ENCODE measurements at regions not wholly inside any gene's neighbourhood (a gene's known extent, or its start where the extent isn't known, plus 50 kb on each side); places are given as distances from the start of the nearest gene placed in this dataset.

DNA sequence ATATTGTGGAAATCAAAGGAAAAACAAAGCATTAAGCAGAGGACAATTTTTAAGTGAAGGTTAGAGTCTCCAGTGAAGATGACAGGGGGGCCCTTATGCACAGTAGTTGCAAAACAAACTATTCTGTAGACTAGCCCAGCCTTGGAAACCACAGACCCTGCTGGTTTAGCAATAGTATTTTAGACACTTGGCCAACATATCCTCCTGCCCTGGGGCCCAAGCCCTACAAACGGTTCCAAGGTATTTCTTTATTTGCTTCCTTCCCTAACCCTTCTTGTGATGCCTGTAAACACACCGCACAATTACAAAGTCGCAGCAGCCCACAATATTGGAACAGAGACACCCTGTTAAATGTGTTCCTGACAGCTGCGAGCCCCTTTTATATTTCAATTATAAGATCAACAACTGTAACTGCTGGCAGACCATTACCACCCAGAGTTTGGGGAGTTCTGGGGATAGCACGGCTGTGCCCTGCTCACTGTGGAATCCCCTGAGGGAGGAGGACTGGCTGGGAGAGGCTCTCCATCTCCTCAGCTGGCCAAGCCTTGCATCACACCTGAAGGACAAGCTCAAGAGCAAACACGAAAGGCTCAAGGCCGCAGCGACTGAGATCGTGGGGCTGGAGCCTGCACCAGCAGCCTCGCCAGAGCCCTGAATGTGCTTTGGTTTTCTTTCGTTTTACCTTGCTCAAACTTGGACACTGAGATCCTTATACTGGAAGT is 282.2 kb upstream of the ATP5MC3 start:
- no peak for DNase-seq (ENCODE audit: low spot score)

- no peak for DNase-seq (ENCODE audit: low spot score)
These were observed 281.7 kb upstream of the ATP5MC3 start for GRCh38 chr2:175463169-175463568.

DNA sequence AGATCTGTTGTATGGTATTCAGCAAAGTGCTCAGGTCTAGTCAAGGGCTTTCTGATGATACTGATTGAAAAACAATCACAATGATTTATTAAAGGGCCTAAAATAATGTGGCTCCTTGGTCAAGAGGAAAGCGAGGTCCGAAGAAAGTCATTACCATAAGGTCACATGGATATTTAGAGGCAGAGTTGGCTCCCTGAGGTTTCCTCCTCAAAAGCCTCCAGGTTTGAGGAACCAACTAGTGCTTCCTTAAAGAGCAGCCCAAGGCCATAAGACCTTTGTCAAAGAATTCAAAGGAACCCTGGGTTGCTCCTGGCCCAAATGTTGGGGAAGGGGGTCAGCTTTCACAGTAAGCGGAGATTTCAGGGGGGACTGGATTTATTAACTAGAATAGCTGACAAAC is 280.7 kb upstream of the ATP5MC3 start:
- no peak for DNase-seq (ENCODE audit: low spot score)

- DNase-seq (ENCODE audit: low spot score): no peak
These were observed 280.3 kb upstream of the ATP5MC3 start for GRCh38 chr2:175461839-175462238.

GRCh38 chr2:175457895-175458448 is 276.5 kb upstream of the ATP5MC3 start:
- DNase-seq (ENCODE audit: low spot score): no peak

DNA sequence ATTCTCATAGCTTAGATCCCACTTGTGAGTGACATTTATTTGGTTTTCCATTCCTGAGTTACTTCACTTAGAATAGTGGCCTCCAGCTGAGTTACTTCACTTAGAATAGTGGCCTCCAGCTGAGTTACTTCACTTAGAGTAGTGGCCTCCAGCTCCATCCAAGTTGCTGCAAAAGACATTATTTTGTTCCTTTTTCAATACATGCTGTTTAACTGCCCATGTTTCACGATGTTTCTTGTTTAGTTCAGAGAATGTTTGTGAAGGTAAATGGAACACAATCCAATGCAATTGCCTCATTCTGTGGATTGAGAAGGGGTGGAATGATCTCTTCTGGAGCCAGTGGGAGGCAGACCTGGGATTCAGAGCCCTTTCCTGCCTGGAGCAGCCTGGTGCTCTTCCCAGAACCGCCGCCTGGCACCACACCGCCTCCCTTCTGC is 273.5 kb upstream of the ATP5MC3 start:
- no peak for DNase-seq (ENCODE audit: low spot score)

GRCh38 chr2:175450029-175450760 is 268.7 kb upstream of the ATP5MC3 start:
- DNase-seq (ENCODE audit: low spot score): no peak

DNA sequence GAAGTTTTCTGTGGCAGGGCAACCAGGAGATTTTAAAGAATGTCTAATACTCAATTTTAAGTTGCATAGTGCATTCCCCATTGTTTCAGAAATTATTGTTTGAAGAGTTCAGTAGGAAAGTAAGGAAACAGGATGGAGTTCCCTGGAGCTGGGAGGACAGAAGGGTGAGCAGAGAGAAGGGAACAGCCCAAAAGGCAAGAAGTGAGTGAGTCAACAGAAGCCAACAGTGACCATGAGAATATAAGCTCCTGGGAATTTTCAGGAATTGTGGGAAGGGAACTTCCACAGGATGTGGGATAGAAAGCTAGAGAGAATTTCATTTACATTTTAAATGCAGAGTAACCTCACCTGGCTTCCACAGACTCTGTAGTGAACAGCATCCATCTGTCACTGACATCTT is 268.1 kb upstream of the ATP5MC3 start:
- no peak for DNase-seq (ENCODE audit: low spot score)

GRCh38 chr2:175446201-175446600 is 264.7 kb upstream of the ATP5MC3 start:
- DNase-seq (ENCODE audit: low spot score): no peak

GRCh38 chr2:175445281-175445680 is 263.8 kb upstream of the ATP5MC3 start:
- DNase-seq (ENCODE audit: low spot score): no peak

GRCh38 chr2:175442441-175442840 is 260.9 kb upstream of the ATP5MC3 start:
- no peak for DNase-seq (ENCODE audit: low spot score)

- no peak for DNase-seq (ENCODE audit: low spot score)
These were observed 259.8 kb upstream of the ATP5MC3 start for GRCh38 chr2:175441181-175441761.

- DNase-seq (ENCODE audit: low spot score): no peak
These were observed 257.9 kb upstream of the ATP5MC3 start for GRCh38 chr2:175439416-175439815.

DNA sequence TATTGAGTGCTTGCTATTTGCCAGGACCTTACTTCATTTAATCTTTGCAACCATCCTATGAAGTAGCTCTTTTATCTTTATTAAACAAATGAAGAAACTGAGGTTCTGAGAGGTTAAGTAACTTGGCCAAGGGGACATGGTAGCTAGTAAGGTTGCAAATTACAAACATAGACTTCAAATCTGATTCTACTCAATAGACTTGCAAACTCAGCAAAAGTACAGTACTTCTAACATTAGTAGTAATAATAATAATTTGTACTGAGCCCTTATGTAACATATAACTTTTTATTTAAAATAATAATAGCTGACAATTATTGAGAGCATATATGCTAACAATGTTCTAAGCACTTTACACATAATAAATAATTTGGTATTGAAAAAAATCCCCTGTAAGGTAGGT is 255.7 kb upstream of the ATP5MC3 start:
- no peak for DNase-seq (ENCODE audit: low spot score)

GRCh38 chr2:175436076-175436475 is 254.6 kb upstream of the ATP5MC3 start:
- no peak for DNase-seq (ENCODE audit: low spot score)

- DNase-seq (ENCODE audit: low spot score): no peak
These were observed 253.5 kb upstream of the ATP5MC3 start for GRCh38 chr2:175435012-175435411.

- DNase-seq (ENCODE audit: low spot score): no peak
These were observed 251.3 kb upstream of the ATP5MC3 start for GRCh38 chr2:175432793-175433192.

DNA sequence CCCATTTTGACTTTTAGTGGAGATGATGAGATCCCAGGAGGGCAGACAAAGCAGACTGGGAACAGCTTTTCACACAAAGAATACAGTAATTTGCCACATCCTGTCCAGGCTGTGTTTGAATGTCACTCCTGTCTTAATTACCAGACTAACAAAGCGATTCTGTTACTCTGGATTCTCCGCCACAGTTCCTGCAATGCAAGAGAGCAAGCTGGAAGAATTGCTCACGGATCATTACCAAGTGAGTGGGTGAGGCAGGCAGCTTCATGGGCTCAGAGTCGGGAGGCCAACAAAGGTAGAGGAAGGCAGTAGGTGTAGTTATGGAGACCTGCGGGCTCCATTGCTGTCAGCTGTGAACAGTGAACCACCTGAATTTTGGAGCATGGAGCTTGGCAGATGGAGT is 250.5 kb upstream of the ATP5MC3 start:
- no peak for DNase-seq (ENCODE audit: low spot score)

- no peak for DNase-seq (ENCODE audit: low spot score)
These were observed 249.8 kb upstream of the ATP5MC3 start for GRCh38 chr2:175431101-175431946.

- DNase-seq (ENCODE audit: low spot score): no peak
These were observed 248.7 kb upstream of the ATP5MC3 start for GRCh38 chr2:175430236-175430635.

- DNase-seq (ENCODE audit: low spot score): no peak
These were observed 236.8 kb upstream of the ATP5MC3 start for GRCh38 chr2:175418224-175418835.
